ENCODE measurements at regions not wholly inside any gene's neighbourhood (a gene's known extent, or its start where the extent isn't known, plus 50 kb on each side); places are given as distances from the start of the nearest gene placed in this dataset.

DNA sequence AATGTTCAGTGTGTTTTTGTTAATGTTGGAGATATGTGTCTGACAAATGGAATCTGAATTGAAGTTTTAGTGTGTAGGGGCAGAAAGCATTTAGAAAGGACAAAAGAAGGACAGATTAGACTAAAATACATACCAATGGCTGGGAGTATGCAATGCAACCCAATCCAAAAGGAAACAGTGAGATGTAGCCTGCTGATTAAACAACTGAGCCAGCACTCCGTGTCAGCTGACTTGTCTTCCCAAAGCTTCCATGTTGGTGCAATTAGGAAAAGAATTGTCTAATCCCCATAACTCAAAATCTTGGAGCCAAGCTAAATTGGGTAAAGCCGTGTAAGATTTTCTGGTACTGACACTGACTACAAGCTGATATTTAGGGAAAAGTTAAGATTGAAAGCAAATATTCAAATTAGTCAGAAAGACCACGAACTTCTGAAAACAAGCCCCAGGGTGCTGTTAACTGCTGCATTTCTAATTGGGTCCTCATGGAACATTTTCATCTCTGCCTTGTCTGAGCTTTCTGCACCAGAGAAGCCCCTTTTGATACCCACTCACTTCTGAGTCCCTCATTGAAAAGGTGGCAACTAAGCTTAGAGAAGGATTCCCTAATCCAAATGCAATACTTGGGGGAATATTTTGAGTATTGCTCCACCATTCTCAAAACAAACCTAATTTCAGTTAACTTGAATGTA, 109.1 kb downstream of the DAD1 start:
- no peaks in the 10 kb centered on the region for H3K27me3 ChIP-seq
- H3K4me1 ChIP-seq = peaks cover 67% of the 10 kb centered on the region
- no peaks in the 10 kb centered on the region for H3K36me3 ChIP-seq
- WGBS = 28% methylated on average over 3 of the region's 3 CpGs
- peak overlapping the region; percentile 65 for H3K27ac ChIP-seq
- DNase-seq (ENCODE audit: low spot score in 2 of 2) = no peak
- no peak overlapping the region for H3K4me3 ChIP-seq
- no peaks in the 10 kb centered on the region for H3K9me3 ChIP-seq
- TF ChIP-seq POLR2A (IDR thresholded peaks at IDR 0.05) = no peak
- TF ChIP-seq CTCF (IDR thresholded peaks at IDR 0.05) = no peak
- TF ChIP-seq EP300 (IDR thresholded peaks at IDR 0.05) = no peak
- no peak for TF ChIP-seq POLR2AphosphoS5 (IDR thresholded peaks at IDR 0.05)

DNA sequence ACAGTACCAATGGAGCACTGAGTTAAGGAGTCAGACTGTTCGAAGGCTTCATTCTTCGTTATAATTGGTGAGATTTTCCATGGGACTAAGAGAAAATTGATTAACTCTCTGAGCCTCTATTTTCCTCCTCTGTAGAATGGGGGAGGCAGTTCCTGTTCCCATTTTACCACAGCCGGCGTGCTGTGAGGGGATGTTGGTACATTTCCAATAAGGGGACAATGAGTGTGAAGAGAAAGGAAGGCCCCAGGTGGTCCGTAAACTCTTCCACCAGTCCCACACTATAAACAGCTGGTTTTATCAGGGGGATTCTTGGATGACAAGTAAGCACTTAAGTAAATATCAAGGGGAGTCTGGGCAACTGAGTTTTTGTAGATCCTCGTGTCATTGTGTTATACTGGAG, 109.9 kb downstream of the DAD1 start:
- Histone ChIP-seq H3K27ac (peak overlapping the region; percentile 65), H3K4me3 (no peak overlapping the region), H3K4me1 (peaks cover 66% of the 10 kb centered on the region), H3K9me3 (no peaks in the 10 kb centered on the region), H3K27me3 (no peaks in the 10 kb centered on the region), H3K36me3 (no peaks in the 10 kb centered on the region)
- no peak for TF ChIP-seq CTCF (IDR thresholded peaks at IDR 0.05)
- TF ChIP-seq POLR2AphosphoS5 (IDR thresholded peaks at IDR 0.05) = no peak
- TF ChIP-seq EP300 (IDR thresholded peaks at IDR 0.05) = no peak
- TF ChIP-seq POLR2A (IDR thresholded peaks at IDR 0.05) = no peak
- WGBS = 67% methylated on average over 6 of the region's 6 CpGs
- no peak for DNase-seq (ENCODE audit: low spot score in 2 of 2)

DNA sequence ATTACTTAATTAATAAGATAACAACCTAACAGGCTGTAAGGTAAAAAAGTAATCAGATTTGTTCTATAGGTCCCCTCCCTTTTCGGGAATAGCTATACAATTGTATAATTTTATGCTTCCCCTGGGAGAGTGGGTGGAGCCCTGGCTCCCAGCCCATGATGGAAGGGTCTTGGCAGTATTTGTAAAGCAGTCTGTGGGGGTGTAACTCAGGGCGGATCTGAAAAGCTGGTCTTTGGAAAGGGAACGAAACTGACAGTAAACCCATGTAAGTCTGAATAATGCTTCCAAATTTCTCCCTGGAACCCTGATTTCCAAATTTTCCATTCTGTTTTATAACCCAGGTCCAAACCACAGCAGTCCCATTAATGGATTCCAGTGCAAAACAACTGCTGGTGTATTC, 110.4 kb downstream of the DAD1 start:
- peaks cover 62% of the 10 kb centered on the region for H3K4me1 ChIP-seq
- peak overlapping the region; percentile 65 for H3K27ac ChIP-seq
- H3K9me3 ChIP-seq = no peaks in the 10 kb centered on the region
- no peaks in the 10 kb centered on the region for H3K27me3 ChIP-seq
- no peak for DNase-seq (ENCODE audit: low spot score in 2 of 2)
- H3K4me3 ChIP-seq = no peak overlapping the region
- no peaks in the 10 kb centered on the region for H3K36me3 ChIP-seq
- TF ChIP-seq EP300 (IDR thresholded peaks at IDR 0.05) (no peak), CTCF (IDR thresholded peaks at IDR 0.05) (no peak), POLR2AphosphoS5 (IDR thresholded peaks at IDR 0.05) (no peak), POLR2A (IDR thresholded peaks at IDR 0.05) (no peak)
- 37% methylated on average over 3 of the region's 3 CpGs for WGBS

DNA sequence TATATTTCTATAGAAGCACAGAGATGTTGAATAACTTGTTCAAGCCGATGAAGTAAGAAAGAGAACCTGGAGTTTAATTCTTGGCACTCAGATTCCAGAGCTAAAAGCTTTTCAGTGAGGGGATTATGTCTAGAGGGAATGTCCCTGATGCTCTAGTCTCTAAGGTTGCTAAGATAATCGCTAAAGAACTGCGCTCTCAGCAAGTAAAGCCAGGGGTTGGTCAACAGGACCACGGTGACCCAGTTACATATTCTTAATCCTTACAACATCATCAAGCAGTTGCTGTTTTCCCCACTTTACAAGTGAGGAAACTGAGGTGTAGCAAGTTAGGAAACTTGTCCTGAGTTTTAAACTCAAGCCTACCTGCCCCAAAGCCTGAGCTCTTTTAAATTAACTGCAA, 110.8 kb downstream of the DAD1 start:
- 70% methylated on average over 4 of the region's 4 CpGs for WGBS
- no peak for TF ChIP-seq EP300 (IDR thresholded peaks at IDR 0.05)
- TF ChIP-seq POLR2AphosphoS5 (IDR thresholded peaks at IDR 0.05) = no peak
- no peak for TF ChIP-seq POLR2A (IDR thresholded peaks at IDR 0.05)
- TF ChIP-seq CTCF (IDR thresholded peaks at IDR 0.05) = no peak
- no peak for DNase-seq (ENCODE audit: low spot score in 2 of 2)
- Histone ChIP-seq H3K27ac (peak overlapping the region; percentile 65), H3K4me1 (peaks cover 62% of the 10 kb centered on the region), H3K36me3 (no peaks in the 10 kb centered on the region), H3K27me3 (no peaks in the 10 kb centered on the region), H3K9me3 (no peaks in the 10 kb centered on the region), H3K4me3 (no peak overlapping the region)

- H3K36me3 ChIP-seq = no peaks in the 10 kb centered on the region
- H3K27me3 ChIP-seq = no peaks in the 10 kb centered on the region
- 77% methylated on average over 5 of the region's 5 CpGs for WGBS
- H3K4me1 ChIP-seq = peaks cover 62% of the 10 kb centered on the region
- H3K4me3 ChIP-seq = no peak overlapping the region
- H3K27ac ChIP-seq = peak overlapping the region; percentile 65
- no peaks in the 10 kb centered on the region for H3K9me3 ChIP-seq
- DNase-seq (ENCODE audit: low spot score in 2 of 2) = no peak
- TF ChIP-seq EP300 (IDR thresholded peaks at IDR 0.05) (no peak), POLR2AphosphoS5 (IDR thresholded peaks at IDR 0.05) (no peak), CTCF (IDR thresholded peaks at IDR 0.05) (no peak), POLR2A (IDR thresholded peaks at IDR 0.05) (no peak)
Measured at GRCh38 chr14:22477569-22478194, 111.3 kb downstream of the DAD1 start.
